ENCODE measurements at regions not wholly inside any gene's neighbourhood (a gene's known extent, or its start where the extent isn't known, plus 50 kb on each side); places are given as distances from the start of the nearest gene placed in this dataset.

- TF ChIP-seq PRDM6 (tag by site-specific recombination; IDR thresholded peaks at IDR 0.05) (no peak), ZNF266 (tag by site-specific recombination; IDR thresholded peaks at IDR 0.05; ENCODE audit: low read depth) (no peak)
Observed at GRCh38 chr3:11093823-11094340, 60.4 kb upstream of the HRH1 start (continued).

DNA sequence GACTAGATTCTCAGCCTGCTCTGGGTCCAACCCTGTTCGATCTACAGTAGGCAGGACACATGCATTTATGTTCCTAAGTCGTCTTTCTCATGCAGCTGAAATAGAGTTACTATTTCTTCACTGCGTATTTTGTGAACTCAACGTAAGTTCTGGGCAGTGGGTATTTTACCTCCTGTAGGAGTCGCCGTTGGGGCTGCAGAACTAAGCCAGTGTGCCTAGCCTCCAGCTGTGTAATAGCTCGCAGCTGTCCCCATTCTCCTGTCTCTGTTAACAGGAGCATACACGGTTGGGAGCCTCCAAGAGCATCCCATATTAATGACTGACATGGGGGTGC, 58.4 kb upstream of the HRH1 start:
- H3K36me3 ChIP-seq (ENCODE audit: control insufficient read depth in 2 of 2, insufficient read depth in 1 of 2, low read length in 2 of 2): no peaks in the 10 kb centered on the region
- TF ChIP-seq ZNF654 (tag by site-specific recombination; IDR thresholded peaks at IDR 0.05; ENCODE audit: low read depth) (peak; percentile 10; the same call in 1 of the 2 replicates), ZIC2 (tag by site-specific recombination; IDR thresholded peaks at IDR 0.05) (peak; percentile 15; the same call in 1 of the 2 replicates), SETDB1 (IDR thresholded peaks at IDR 0.05; ENCODE audit: insufficient read length, low read length) (no peak), ZFP37 (tag by site-specific recombination; IDR thresholded peaks at IDR 0.05) (no peak)
- TF ChIP-seq, protein P1, sequence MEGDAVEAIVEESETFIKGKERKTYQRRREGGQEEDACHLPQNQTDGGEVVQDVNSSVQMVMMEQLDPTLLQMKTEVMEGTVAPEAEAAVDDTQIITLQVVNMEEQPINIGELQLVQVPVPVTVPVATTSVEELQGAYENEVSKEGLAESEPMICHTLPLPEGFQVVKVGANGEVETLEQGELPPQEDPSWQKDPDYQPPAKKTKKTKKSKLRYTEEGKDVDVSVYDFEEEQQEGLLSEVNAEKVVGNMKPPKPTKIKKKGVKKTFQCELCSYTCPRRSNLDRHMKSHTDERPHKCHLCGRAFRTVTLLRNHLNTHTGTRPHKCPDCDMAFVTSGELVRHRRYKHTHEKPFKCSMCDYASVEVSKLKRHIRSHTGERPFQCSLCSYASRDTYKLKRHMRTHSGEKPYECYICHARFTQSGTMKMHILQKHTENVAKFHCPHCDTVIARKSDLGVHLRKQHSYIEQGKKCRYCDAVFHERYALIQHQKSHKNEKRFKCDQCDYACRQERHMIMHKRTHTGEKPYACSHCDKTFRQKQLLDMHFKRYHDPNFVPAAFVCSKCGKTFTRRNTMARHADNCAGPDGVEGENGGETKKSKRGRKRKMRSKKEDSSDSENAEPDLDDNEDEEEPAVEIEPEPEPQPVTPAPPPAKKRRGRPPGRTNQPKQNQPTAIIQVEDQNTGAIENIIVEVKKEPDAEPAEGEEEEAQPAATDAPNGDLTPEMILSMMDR (tag by site-specific recombination; IDR thresholded peaks at IDR 0.05): peak; percentile 28; the same call in 1 of the 2 replicates
- no peak overlapping the region for H3K4me3 ChIP-seq (ENCODE audit: low read depth, low read length)
- POLR2A ChIA-PET: interaction anchor here (0.6 to 1.0 kb wide), 4 partner anchors 12 to 239 kb away, joined by 3 to 5 read pairs (median 4); no protein-coding TSS in a partner anchor
- H3K4me1 ChIP-seq (ENCODE audit: control insufficient read depth, insufficient read depth, low read length): 0 out of 2 replicates have a peak, but pooled peaks cover 2% of the 10 kb centered on the region
- no peak overlapping the region for H3K27ac ChIP-seq (ENCODE audit: extremely low read depth, low read depth, low read length)
- H3K9me3 ChIP-seq (ENCODE audit: control insufficient read depth, insufficient read depth, low read depth, low read length): no peaks in the 10 kb centered on the region
- CTCF ChIA-PET: interaction anchor here (0.5 to 4.5 kb wide), 7 partner anchors 15 to 771 kb away, joined by 3 to 26 read pairs (median 3); no protein-coding TSS in a partner anchor

DNA sequence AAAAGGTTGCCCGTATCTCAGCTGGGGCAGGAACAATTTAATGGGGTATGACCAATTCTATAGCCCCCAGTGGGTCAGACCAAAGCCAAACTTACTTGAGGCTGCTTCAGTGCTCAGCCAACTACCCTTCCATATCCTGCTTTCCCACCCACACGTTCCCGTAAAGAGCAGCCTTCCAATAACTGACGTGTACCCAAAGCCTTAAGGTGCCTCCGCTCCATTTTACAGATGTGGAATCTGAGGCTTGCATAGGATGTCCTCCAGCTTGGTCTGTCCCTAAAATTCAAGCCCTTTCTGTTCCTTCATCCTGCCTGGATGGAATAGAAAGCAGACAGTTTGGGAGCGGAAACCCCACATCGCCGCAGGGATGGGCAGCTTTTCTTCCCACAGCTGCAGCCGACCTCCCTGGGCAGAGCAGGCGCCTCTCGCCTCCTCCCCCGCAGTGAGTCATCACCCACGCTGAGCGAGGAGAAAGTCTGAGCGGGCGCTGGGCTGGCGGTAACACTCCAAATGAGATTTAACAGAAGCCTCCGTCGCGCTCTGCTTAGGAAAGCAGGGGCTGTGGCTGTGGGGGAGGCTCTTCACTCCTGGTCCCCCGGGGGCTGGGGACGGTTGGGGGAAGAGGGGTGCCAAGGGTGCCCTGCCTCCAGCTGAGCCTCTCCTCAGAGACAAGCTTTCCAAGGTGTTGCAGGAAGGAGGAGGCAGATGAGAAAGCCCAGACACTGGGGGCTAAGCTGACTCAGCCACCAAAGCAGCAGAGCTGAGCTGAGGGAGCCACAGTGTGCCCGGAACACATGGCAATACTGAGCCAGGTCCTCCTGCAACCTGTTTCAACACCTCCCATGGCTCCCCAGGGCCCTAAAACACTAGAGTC, 57.8 kb upstream of the HRH1 start:
- CTCF ChIA-PET: interaction anchor here (0.5 to 4.5 kb wide), 6 partner anchors 14 to 770 kb away, joined by 3 to 26 read pairs (median 3); no protein-coding TSS in a partner anchor
- POLR2A ChIA-PET: interaction anchor here (0.6 to 1.0 kb wide), 5 partner anchors 12 to 239 kb away, joined by 3 to 5 read pairs (median 3); partner anchors contain the start of gene ATG7
- H3K4me3 ChIP-seq (ENCODE audit: low read depth, low read length): peak overlapping the region; percentile 32
- TF ChIP-seq IKZF3 (tag by site-specific recombination; IDR thresholded peaks at IDR 0.05) (0 out of 2 replicates have a peak, but pooled peaks have one; percentile 29), ZNF585B (tag by site-specific recombination; IDR thresholded peaks at IDR 0.05) (no peak), ZNF621 (tag by site-specific recombination; IDR thresholded peaks at IDR 0.05) (no peak), ZFHX2 (tag by site-specific recombination; conservative IDR thresholded peaks at IDR 0.05) (peak; percentile 97), ZNF670 (tag by site-specific recombination; IDR thresholded peaks at IDR 0.05; ENCODE audit: low read depth) (no peak), ZNF280D (tag by site-specific recombination; IDR thresholded peaks at IDR 0.05) (0 out of 2 replicates have a peak, but pooled peaks have one; percentile 12), ZNF561 (tag by site-specific recombination; IDR thresholded peaks at IDR 0.05; ENCODE audit: borderline replicate concordance) (peak; percentile 57; the same call in 1 of the 2 replicates), GLIS2 (tag by site-specific recombination; IDR thresholded peaks at IDR 0.05) (peak; percentile 89), ZNF18 (tag by site-specific recombination; IDR thresholded peaks at IDR 0.05) (no peak), ZNF362 (tag by site-specific recombination; IDR thresholded peaks at IDR 0.05) (no peak), ZNF610 (tag by site-specific recombination; IDR thresholded peaks at IDR 0.05; ENCODE audit: borderline replicate concordance) (0 out of 2 replicates have a peak, but pooled peaks have one; percentile 27), PRDM6 (tag by site-specific recombination; IDR thresholded peaks at IDR 0.05) (no peak)

More for the DNA sequence above, 57.8 kb upstream of the HRH1 start:
- Histone ChIP-seq H3K9me3 (ENCODE audit: control insufficient read depth, insufficient read depth, low read depth, low read length) (no peaks in the 10 kb centered on the region), H3K36me3 (ENCODE audit: control insufficient read depth in 2 of 2, insufficient read depth in 1 of 2, low read length in 2 of 2) (no peaks in the 10 kb centered on the region), H3K4me1 (ENCODE audit: control insufficient read depth, insufficient read depth, low read length) (0 out of 2 replicates have a peak, but pooled peaks cover 2% of the 10 kb centered on the region), H3K27ac (ENCODE audit: extremely low read depth, low read depth, low read length) (no peak overlapping the region; the same call in 1 of the 2 replicates)

Data from HEK293 (cell line).